ENCODE measurements at regions not wholly inside any gene's neighbourhood (a gene's known extent, or its start where the extent isn't known, plus 50 kb on each side); places are given as distances from the start of the nearest gene placed in this dataset.
"Not testable (repeated sequence)": the region's sequence is repeated elsewhere in the genome, so short reads cannot be mapped to it uniquely, and the experiment has no call there.

GRCh38 chr13:74751739-74752138, 617.5 kb upstream of the KLF12 start:
- no peak for DNase-seq (ENCODE audit: extremely low read depth, low read depth, low spot score)

DNA sequence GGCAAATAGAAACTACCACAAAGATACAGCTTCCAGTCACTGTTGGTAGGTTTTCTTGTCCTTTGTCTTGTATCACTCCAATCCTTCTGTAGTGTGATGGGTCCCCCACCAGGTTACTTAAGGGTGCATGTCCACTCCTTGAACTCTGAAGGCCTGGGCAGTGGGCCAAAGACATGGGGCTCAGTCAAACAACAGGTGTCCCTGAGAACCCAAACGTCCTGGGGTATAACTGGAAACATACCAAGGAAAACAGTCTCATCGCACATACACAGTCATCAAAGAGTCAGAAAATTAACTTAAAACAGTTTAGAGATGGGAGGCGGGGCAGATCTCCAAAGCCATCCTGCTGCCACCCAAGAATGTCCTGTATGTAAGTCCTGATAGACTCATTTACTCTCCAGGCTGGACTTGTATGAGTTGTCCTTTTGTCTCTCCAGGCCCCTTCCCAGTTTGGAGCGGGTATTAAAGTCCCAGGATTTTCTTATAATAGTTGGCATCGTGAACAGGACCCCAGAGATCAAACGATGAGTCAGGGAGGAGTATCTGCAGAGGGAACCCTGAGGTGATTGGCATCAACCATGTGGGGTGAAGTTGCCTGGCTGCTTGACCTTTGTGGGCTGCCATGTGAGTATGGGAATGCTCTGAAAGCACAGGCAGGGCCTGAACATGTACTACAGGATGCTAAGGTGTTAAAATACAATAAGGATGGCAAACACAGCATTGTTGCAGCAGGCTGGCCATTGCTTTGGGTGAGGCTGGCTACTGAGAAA, 613.2 kb upstream of the KLF12 start:
- no peak for DNase-seq (ENCODE audit: extremely low read depth, low read depth, low spot score)

DNA sequence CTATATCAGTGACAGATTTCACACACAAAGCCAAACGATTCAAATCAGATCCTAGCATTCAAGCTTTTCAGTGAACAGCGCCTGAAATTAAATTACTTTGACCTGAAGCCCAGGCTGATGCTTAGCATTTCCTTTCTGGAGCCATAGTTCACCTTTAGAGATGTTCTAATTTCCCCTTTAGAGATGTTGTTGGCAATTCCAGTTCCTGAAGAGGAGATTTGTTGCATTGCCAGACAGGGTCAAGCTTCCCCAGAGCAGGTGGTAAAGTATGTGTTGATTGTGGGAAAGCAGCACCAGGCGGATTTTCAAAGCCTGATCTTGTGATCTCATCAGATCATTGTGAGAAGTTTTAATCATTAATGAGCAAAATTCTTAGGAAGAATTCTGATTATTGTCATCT, 609.8 kb upstream of the KLF12 start:
- no peak for DNase-seq (ENCODE audit: extremely low read depth, low read depth, low spot score)

DNA sequence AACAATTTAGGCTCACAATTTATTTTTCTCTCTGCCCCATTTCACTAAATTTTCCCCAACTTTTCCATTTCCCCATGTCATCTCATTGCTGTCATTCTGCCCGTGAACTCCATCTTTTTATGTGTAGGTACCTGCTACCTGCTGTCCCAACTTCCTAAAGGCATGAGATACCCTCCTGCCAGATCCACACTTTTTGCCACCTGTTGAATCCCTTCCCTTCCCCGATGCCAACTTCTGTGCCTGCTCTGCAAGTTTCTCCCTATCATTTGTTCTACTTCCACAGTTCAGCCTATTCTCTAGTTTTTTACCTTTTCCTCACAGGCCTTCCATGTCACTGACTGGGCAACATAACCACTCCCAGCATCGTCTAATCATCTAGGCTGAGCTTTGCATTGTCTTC, 607.5 kb upstream of the KLF12 start:
- no peak for DNase-seq (ENCODE audit: extremely low read depth, low read depth, low spot score)

DNA sequence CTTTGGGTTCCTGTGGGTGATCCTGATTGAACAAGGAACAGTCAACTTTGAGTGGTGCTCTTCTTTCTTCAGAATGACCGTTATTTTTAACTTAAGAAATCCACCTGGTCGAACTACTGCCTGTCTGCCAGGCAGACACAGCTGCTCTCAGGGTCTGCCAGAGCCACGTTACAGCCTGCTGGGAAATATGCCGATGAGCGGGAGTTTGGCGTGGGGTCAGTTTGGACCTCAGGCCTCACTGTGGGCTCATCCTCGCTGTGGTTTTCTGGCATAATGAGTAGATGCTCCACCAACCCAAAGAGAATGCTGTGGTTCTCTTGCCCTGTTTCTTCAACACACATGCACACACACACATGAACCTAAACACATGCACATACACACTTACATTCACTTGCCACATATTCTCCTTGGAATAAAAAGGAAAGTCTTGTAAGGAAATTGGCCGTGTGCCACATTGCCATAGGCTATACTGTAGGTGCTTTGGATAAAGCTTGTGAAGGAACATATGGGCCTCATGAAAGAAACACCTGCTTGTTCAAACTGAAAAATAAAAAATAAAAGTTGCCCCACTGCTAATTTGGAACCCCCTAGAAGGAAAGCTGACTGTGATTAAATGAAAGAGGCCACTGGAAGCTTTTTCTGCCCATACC, 598.7 kb upstream of the KLF12 start:
- DNase-seq (ENCODE audit: extremely low read depth, low read depth, low spot score), result no peak

DNA sequence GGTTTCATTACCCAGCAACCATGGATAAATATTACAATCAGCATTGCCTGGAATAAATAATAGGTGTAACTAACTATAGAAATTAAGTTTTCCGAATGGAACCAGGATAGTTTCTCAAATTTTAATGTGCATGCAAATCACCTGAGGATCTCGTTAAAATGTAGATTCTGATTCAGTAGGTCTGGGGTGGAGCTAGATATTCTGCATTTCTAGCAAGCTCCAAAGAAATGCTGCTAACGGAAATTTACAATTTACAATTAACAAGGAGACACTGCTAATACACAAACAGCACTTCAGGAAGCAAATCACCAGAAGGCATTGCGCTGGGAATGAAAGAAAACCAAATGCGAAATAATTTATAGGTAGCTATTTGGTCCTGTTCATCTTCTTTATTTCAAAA, 597.5 kb upstream of the KLF12 start:
- DNase-seq (ENCODE audit: extremely low read depth, low read depth, low spot score), result no peak

GRCh38 chr13:74730556-74731331, 596.5 kb upstream of the KLF12 start:
- peak; percentile 86 for DNase-seq (ENCODE audit: extremely low read depth, low read depth, low spot score)

- no peak for DNase-seq (ENCODE audit: extremely low read depth, low read depth, low spot score)
Measured at GRCh38 chr13:74726206-74726605, 592.0 kb upstream of the KLF12 start.

DNA sequence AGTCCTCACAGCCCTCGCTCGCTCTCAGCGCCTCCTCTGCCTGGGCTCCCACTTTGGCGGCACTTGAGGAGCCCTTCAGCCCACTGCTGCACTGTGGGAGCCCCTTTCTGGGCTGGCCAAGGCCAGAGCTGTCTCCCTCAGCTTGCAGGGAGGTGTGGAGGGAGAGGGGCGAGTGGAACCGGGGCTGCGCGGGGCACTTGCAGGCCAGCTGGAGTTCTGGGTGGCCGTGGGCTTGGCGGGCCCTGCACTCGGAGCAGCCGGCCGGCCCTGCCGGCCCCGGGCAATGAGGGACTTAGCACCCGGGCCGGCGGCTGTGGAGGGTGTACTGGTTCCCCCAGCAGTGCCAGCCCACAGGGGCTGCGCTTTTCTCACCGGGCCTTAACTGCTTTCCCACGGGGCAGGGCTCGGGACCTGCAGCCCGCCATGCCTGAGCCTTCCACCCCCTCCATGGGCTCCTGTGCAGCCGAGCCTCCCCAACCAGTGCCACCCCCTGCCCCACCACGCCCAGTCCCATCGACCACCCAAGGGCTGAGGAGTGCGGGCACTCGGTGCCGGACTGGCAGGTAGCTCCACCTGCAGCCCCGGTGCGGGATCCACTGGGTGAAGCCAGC, 584.1 kb upstream of the KLF12 start:
- DNase-seq (ENCODE audit: extremely low read depth, low read depth, low spot score), result not testable (repeated sequence)

DNA sequence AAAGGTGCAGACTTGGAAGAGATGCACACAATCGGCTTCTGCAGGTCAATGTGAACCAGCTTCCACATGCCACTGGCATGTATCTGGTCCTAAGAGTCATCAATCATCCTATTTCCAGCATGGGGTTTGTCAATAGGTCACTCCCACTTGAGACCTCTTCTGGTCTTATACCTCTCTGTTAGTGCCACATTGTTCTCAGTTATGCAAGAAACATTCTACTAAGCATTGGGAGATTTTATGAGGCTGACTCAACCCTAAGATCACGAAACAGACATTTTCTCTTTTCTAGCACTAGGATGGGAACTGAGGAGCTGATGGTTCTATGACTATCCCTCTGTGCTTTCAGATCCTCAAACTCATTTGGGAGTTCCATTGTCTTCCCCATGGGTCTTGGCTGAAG, 581.5 kb upstream of the KLF12 start:
- DNase-seq (ENCODE audit: extremely low read depth, low read depth, low spot score), result no peak

GRCh38 chr13:74710006-74710405, 575.8 kb upstream of the KLF12 start:
- DNase-seq (ENCODE audit: extremely low read depth, low read depth, low spot score), result no peak

DNA sequence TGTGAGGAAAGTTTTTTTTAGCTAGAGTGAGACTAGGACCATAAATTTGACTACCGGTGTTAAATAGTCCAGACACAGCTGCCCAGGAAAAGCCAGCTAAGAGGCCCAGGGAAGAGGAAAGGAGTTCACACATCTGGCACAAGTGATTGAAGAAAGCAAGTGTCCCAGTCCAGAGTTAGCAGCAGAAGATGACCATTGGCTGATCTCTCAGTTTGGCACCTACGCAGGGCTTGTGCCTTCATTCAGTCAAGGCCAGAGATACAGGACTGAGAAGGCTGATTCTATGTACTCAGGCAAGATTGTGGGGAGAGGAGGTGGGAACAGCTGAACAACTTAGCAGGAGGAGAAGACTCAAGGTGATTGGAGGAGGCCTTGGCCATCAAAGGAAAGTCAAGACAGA, 575.0 kb upstream of the KLF12 start:
- no peak for DNase-seq (ENCODE audit: extremely low read depth, low read depth, low spot score)

DNA sequence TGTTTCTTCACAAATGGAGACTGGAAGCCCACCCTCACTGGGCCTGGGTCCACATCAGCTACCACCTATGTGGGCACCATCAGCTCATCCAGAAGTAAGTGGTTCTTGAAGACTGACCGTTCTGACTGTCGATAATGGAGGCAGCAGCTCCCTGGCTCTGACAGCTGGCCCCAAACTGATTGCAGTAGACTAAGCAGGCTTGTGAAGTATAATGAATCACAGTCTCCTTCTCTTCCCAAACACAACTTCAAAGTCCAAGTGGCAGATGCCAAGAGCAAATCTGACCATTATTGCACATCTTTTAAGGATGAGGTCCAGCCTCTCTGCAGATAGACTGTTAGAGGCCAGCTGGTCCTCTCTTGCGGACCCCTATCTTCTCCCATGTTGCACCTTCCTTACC, 574.4 kb upstream of the KLF12 start:
- DNase-seq (ENCODE audit: extremely low read depth, low read depth, low spot score), result no peak

GRCh38 chr13:74707291-74707690, 573.1 kb upstream of the KLF12 start:
- DNase-seq (ENCODE audit: extremely low read depth, low read depth, low spot score), result no peak

DNA sequence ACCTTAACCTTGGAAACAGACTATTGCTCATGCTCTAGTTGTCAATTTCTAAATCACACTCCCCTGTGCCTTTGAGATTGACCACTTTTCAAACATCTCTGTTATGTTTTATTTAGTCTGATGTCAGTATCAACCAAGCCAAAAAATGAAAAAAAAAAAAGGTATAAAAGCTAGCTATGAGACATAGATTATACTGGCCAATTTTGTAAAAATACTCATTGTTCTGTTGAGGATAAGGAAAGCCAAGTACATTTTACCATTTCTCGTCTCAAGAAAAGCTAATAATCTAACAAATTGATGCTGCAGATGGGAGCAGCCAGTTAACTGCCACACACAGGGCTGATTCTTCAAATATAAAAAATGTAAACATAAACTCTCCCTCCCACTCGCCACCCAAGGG, 572.6 kb upstream of the KLF12 start:
- no peak for DNase-seq (ENCODE audit: extremely low read depth, low read depth, low spot score)

GRCh38 chr13:74705438-74705837, 571.2 kb upstream of the KLF12 start:
- DNase-seq (ENCODE audit: extremely low read depth, low read depth, low spot score), result no peak

DNA sequence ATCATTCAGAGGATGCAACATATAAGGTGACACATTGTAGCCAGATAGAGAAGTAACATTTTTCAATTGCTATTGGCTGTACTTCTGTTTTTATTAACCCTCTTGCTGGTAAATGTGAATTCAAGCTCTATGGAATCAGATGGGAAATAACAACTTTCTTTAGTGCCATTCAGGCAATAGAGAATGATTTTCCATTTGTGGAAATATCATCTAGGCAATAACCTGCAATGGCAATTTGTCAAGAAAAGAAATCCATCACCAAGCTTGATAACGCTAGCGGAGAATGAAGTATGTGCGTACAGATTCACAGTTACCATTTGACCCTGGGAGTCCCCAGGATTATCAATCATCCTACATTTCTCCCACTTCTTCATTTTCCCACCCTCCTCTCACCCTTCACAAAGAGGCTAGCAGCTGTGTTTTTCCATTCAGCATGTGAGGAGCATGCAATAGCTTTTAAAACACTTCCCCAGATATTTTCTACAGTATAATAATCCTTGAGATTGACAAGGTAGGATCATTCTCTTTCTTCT, 569.7 kb upstream of the KLF12 start:
- no peak for DNase-seq (ENCODE audit: extremely low read depth, low read depth, low spot score)

- DNase-seq (ENCODE audit: extremely low read depth, low read depth, low spot score), result no peak
Measured at GRCh38 chr13:74696148-74696922, 562.1 kb upstream of the KLF12 start.

DNA sequence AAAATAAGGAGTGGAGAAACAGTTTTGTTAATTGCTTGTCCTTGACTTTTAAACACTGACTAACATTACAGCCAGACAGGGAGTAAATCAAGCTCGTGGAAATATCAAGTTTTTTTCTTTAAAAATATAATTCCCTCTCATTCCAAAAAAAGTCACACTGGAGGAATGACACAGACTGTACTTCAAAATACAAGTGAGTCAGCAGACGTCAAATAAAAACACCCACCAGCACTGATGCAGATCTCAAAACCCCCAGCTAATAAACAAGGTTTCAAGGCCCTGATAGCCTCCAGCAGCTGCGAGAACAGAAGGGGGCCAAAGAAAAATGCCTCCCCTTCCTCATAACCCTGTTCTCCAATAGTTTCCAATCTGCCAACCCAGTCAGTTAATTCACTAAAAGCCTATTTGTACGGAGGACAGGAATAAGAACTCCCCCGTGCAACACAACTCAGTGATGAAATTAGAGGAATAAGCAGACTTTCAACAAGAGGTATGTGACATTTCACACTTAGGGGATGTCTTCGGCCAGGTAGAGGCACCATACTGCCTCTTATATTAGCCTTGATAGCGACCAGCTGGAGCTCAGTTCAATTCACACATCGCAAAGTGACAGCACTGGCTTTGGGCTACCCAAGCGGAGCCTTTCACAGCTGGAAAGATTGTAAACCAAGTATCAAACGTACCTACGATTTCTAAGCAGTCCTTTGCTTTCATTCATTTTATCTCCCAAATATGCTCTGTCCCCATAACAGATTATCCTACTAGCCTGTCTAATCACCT, 561.0 kb upstream of the KLF12 start:
- DNase-seq (ENCODE audit: extremely low read depth, low read depth, low spot score), result no peak

Data from glomerular endothelial cell (primary cell).